Uterus (tissue), 2 donors: ENCODE measurements at regions not wholly inside any gene's neighbourhood (a gene's known extent, or its start where the extent isn't known, plus 50 kb on each side); places are given as distances from the start of the nearest gene placed in this dataset.

Experiments
- POLR2A ChIP-seq, 2 donors: fragments of 450-650 bp; IDR thresholded peaks; one replicate each; pipeline ENCODE4 v1.6.1; 2016; ENCODE audit warnings: antibody characterized with exemption in 2 of 2, mild to moderate bottlenecking in 1 of 2, moderate library complexity in 1 of 2
- TF ChIP-seq, protein P1 (sequence below), 4 experiments: fragments of 200-600 bp in 2 of 4; fragments of 450-650 bp in 2 of 4; sonication (generic) in 2 of 4; IDR thresholded peaks; one replicate each; pipeline ENCODE4 v1.5.1; 2016 to 2019; ENCODE audit warnings: antibody characterized with exemption in 4 of 4, mild to moderate bottlenecking in 2 of 4, moderate library complexity in 1 of 4

DNA sequence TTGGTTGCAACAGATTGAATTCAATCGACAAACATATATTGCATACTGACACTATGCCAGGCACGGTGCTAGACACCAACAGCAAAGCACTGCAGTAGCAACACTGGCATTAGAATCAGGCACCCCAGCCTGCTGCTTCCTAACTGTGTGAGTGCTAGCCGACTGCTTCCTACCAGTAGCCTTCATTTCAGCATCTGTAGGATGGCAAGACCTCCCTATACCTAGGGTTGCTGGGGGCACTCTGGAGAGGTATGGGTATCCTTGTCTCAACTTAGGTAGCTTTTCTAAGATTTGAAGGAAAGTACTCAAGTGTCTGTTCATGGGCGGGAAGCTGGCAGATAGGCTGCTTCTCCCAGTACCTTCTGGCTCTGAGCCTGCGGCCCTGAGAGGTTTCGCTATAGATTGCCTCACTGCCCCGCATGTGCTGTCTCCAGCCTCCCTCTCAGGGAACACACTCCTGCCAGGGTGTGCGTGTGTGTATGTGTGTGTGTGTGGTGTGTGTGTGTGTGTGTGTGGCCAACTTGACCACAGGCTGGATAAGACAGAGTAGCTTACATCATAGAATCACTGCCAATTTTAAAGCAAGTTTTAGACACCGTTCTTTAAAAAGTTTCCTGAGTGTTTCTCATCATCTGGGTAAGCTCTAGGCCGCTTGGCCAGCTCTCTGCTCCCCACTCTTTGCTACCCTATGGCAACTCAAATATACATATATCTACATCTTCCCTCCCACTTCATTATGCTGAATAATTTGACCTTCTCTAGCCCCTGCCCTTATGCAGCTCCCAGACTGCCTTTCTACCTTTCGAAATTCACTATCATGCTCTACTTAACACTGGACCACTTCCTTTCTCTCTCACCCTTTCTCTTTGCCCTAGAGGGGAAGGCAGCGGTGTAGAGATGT is 97.0 kb upstream of the PJA1 start:
- TF ChIP-seq, protein P1, sequence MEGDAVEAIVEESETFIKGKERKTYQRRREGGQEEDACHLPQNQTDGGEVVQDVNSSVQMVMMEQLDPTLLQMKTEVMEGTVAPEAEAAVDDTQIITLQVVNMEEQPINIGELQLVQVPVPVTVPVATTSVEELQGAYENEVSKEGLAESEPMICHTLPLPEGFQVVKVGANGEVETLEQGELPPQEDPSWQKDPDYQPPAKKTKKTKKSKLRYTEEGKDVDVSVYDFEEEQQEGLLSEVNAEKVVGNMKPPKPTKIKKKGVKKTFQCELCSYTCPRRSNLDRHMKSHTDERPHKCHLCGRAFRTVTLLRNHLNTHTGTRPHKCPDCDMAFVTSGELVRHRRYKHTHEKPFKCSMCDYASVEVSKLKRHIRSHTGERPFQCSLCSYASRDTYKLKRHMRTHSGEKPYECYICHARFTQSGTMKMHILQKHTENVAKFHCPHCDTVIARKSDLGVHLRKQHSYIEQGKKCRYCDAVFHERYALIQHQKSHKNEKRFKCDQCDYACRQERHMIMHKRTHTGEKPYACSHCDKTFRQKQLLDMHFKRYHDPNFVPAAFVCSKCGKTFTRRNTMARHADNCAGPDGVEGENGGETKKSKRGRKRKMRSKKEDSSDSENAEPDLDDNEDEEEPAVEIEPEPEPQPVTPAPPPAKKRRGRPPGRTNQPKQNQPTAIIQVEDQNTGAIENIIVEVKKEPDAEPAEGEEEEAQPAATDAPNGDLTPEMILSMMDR (IDR thresholded peaks at IDR 0.05): no peak
- TF ChIP-seq POLR2A (IDR thresholded peaks at IDR 0.05): no peak
